ENCODE measurements at regions not wholly inside any gene's neighbourhood (a gene's known extent, or its start where the extent isn't known, plus 50 kb on each side); places are given as distances from the start of the nearest gene placed in this dataset.

GRCh38 chrY:7957773-7958172 lies 1046.2 kb upstream of the AMELY start:
- Mint-ChIP-seq H3K4me1 (ENCODE audit: low read depth in 2 of 2) (no peaks in the 10 kb centered on the region), H3K9me3 (no peaks in the 10 kb centered on the region), H3K36me3 (no peaks in the 10 kb centered on the region), H3K27me3 (no peaks in the 10 kb centered on the region), H3K4me3 (no peak overlapping the region), H3K27ac (no peak overlapping the region)
- ATAC-seq (no peak), DNase-seq (ENCODE audit: low spot score) (no peak)

GRCh38 chrY:7951187-7951852 lies 1039.8 kb upstream of the AMELY start:
- DNase-seq (ENCODE audit: low spot score) (no peak), ATAC-seq (no peak)
- no peaks in the 10 kb centered on the region for H3K4me1 Mint-ChIP-seq (ENCODE audit: low read depth in 2 of 2)
- H3K4me3 Mint-ChIP-seq = no peak overlapping the region
- no peaks in the 10 kb centered on the region for H3K27me3 Mint-ChIP-seq
- H3K9me3 Mint-ChIP-seq = no peaks in the 10 kb centered on the region
- H3K27ac Mint-ChIP-seq = no peak overlapping the region
- no peaks in the 10 kb centered on the region for H3K36me3 Mint-ChIP-seq

- no peak overlapping the region for H3K27ac Mint-ChIP-seq
- no peaks in the 10 kb centered on the region for H3K27me3 Mint-ChIP-seq
- no peaks in the 10 kb centered on the region for H3K9me3 Mint-ChIP-seq
- DNase-seq (ENCODE audit: low spot score) (no peak), ATAC-seq (no peak)
- no peak overlapping the region for H3K4me3 Mint-ChIP-seq
- H3K36me3 Mint-ChIP-seq = no peaks in the 10 kb centered on the region
- H3K4me1 Mint-ChIP-seq (ENCODE audit: low read depth in 2 of 2) = no peaks in the 10 kb centered on the region
These were observed 1032.6 kb upstream of the AMELY start for GRCh38 chrY:7944135-7944534.

GRCh38 chrY:7942711-7943110 lies 1031.2 kb upstream of the AMELY start:
- H3K4me3 Mint-ChIP-seq = no peak overlapping the region
- H3K36me3 Mint-ChIP-seq = no peaks in the 10 kb centered on the region
- no peak for ATAC-seq

GRCh38 chrY:7941856-7942255 lies 1030.3 kb upstream of the AMELY start:
- no peak overlapping the region for H3K4me3 Mint-ChIP-seq

More at GRCh38 chrY:7942711-7943110, 1031.2 kb upstream of the AMELY start:
- Mint-ChIP-seq H3K9me3 (no peaks in the 10 kb centered on the region), H3K27me3 (no peaks in the 10 kb centered on the region), H3K4me1 (ENCODE audit: low read depth in 2 of 2) (no peaks in the 10 kb centered on the region), H3K27ac (no peak overlapping the region)
- no peak for DNase-seq (ENCODE audit: low spot score)

GRCh38 chrY:7938982-7939718 lies 1027.6 kb upstream of the AMELY start:
- no peak overlapping the region for H3K27ac Mint-ChIP-seq
- no peaks in the 10 kb centered on the region for H3K36me3 Mint-ChIP-seq
- DNase-seq (ENCODE audit: low spot score) (no peak), ATAC-seq (no peak)
- no peaks in the 10 kb centered on the region for H3K9me3 Mint-ChIP-seq
- no peaks in the 10 kb centered on the region for H3K4me1 Mint-ChIP-seq (ENCODE audit: low read depth in 2 of 2)
- H3K4me3 Mint-ChIP-seq = no peak overlapping the region
- H3K27me3 Mint-ChIP-seq = no peaks in the 10 kb centered on the region

More at GRCh38 chrY:7941856-7942255, 1030.3 kb upstream of the AMELY start:
- Mint-ChIP-seq H3K9me3 (no peaks in the 10 kb centered on the region), H3K27ac (no peak overlapping the region), H3K36me3 (no peaks in the 10 kb centered on the region), H3K27me3 (no peaks in the 10 kb centered on the region), H3K4me1 (ENCODE audit: low read depth in 2 of 2) (no peaks in the 10 kb centered on the region)
- DNase-seq (ENCODE audit: low spot score) (no peak), ATAC-seq (no peak)

- Mint-ChIP-seq H3K4me1 (ENCODE audit: low read depth in 2 of 2) (no peaks in the 10 kb centered on the region), H3K4me3 (no peak overlapping the region), H3K36me3 (no peaks in the 10 kb centered on the region)
These were observed 1025.3 kb upstream of the AMELY start for GRCh38 chrY:7936831-7937230.

GRCh38 chrY:7936046-7936445 lies 1024.5 kb upstream of the AMELY start:
- Mint-ChIP-seq H3K4me3 (no peak overlapping the region), H3K9me3 (no peaks in the 10 kb centered on the region), H3K36me3 (no peaks in the 10 kb centered on the region), H3K27ac (no peak overlapping the region), H3K27me3 (no peaks in the 10 kb centered on the region), H3K4me1 (ENCODE audit: low read depth in 2 of 2) (no peaks in the 10 kb centered on the region)
- no peak for DNase-seq (ENCODE audit: low spot score)
- no peak for ATAC-seq

More at GRCh38 chrY:7936831-7937230, 1025.3 kb upstream of the AMELY start:
- ATAC-seq (no peak), DNase-seq (ENCODE audit: low spot score) (no peak)
- Mint-ChIP-seq H3K9me3 (no peaks in the 10 kb centered on the region), H3K27ac (no peak overlapping the region), H3K27me3 (no peaks in the 10 kb centered on the region)

GRCh38 chrY:7935606-7936005 lies 1024.1 kb upstream of the AMELY start:
- H3K27ac Mint-ChIP-seq = no peak overlapping the region
- H3K36me3 Mint-ChIP-seq = no peaks in the 10 kb centered on the region
- no peak for DNase-seq (ENCODE audit: low spot score)
- H3K9me3 Mint-ChIP-seq = no peaks in the 10 kb centered on the region
- H3K4me1 Mint-ChIP-seq (ENCODE audit: low read depth in 2 of 2) = no peaks in the 10 kb centered on the region
- ATAC-seq = no peak
- H3K4me3 Mint-ChIP-seq = no peak overlapping the region
- H3K27me3 Mint-ChIP-seq = no peaks in the 10 kb centered on the region

GRCh38 chrY:7932424-7932823 lies 1020.9 kb upstream of the AMELY start:
- Mint-ChIP-seq H3K4me1 (ENCODE audit: low read depth in 2 of 2) (no peaks in the 10 kb centered on the region), H3K27me3 (no peaks in the 10 kb centered on the region), H3K27ac (no peak overlapping the region), H3K36me3 (no peaks in the 10 kb centered on the region), H3K4me3 (no peak overlapping the region), H3K9me3 (no peaks in the 10 kb centered on the region)
- no peak for DNase-seq (ENCODE audit: low spot score)
- no peak for ATAC-seq

GRCh38 chrY:7929866-7930265 lies 1018.3 kb upstream of the AMELY start:
- DNase-seq (ENCODE audit: low spot score) = no peak
- ATAC-seq = no peak
- Mint-ChIP-seq H3K36me3 (no peaks in the 10 kb centered on the region), H3K4me3 (no peak overlapping the region), H3K27ac (no peak overlapping the region), H3K4me1 (ENCODE audit: low read depth in 2 of 2) (no peaks in the 10 kb centered on the region), H3K9me3 (no peaks in the 10 kb centered on the region), H3K27me3 (no peaks in the 10 kb centered on the region)

GRCh38 chrY:7924059-7924458 lies 1012.5 kb upstream of the AMELY start:
- no peak for ATAC-seq
- no peak overlapping the region for H3K27ac Mint-ChIP-seq

GRCh38 chrY:7923476-7924017 lies 1012.0 kb upstream of the AMELY start:
- Mint-ChIP-seq H3K27ac (no peak overlapping the region), H3K27me3 (no peaks in the 10 kb centered on the region), H3K36me3 (no peaks in the 10 kb centered on the region), H3K9me3 (no peaks in the 10 kb centered on the region), H3K4me1 (ENCODE audit: low read depth in 2 of 2) (no peaks in the 10 kb centered on the region), H3K4me3 (no peak overlapping the region)
- ATAC-seq = no peak
- DNase-seq (ENCODE audit: low spot score) = no peak

More at GRCh38 chrY:7924059-7924458, 1012.5 kb upstream of the AMELY start:
- Mint-ChIP-seq H3K9me3 (no peaks in the 10 kb centered on the region), H3K4me1 (ENCODE audit: low read depth in 2 of 2) (no peaks in the 10 kb centered on the region), H3K4me3 (no peak overlapping the region), H3K36me3 (no peaks in the 10 kb centered on the region), H3K27me3 (no peaks in the 10 kb centered on the region)
- no peak for DNase-seq (ENCODE audit: low spot score)

- Mint-ChIP-seq H3K27ac (no peak overlapping the region), H3K4me1 (ENCODE audit: low read depth in 2 of 2) (no peaks in the 10 kb centered on the region), H3K4me3 (no peak overlapping the region), H3K27me3 (no peaks in the 10 kb centered on the region), H3K36me3 (no peaks in the 10 kb centered on the region), H3K9me3 (no peaks in the 10 kb centered on the region)
- DNase-seq (ENCODE audit: low spot score) (no peak), ATAC-seq (no peak)
These were observed 1008.8 kb upstream of the AMELY start for GRCh38 chrY:7920382-7920781.

Measured in natural killer cell treated with Interleukin-12 subunit alpha and Interleukin-12 subunit beta and Interleukin-15 and Interleukin-18, amount 100 ng/mL, for 72 hours (primary cell).